ENCODE measurements at regions not wholly inside any gene's neighbourhood (a gene's known extent, or its start where the extent isn't known, plus 50 kb on each side); places are given as distances from the start of the nearest gene placed in this dataset.

- H3K27ac ChIP-seq: no peak overlapping the region
- no peaks in the 10 kb centered on the region for H3K9me3 ChIP-seq (ENCODE audit: control insufficient read depth, low read length)
- no peaks in the 10 kb centered on the region for H3K4me1 ChIP-seq
- H3K4me2 ChIP-seq (ENCODE audit: low read length): no peak overlapping the region
- no peaks in the 10 kb centered on the region for H3K79me2 ChIP-seq
- H3K27me3 ChIP-seq (ENCODE audit: control insufficient read depth, insufficient read depth, low read length): no peaks in the 10 kb centered on the region
- TF ChIP-seq CTCF (IDR thresholded peaks at IDR 0.05): no peak
- H2AFZ ChIP-seq: no peak overlapping the region
- no peaks in the 10 kb centered on the region for H3K36me3 ChIP-seq (ENCODE audit: control insufficient read depth, insufficient read depth, low read length)
- H3K9ac ChIP-seq: no peak overlapping the region
- H3K4me3 ChIP-seq (ENCODE audit: low read depth, low read length): no peak overlapping the region
Measured at GRCh38 chr6:12523726-12524125, 192.8 kb upstream of the PHACTR1 start.

GRCh38 chr6:12525276-12525675, 191.3 kb upstream of the PHACTR1 start:
- no peak for TF ChIP-seq CTCF (IDR thresholded peaks at IDR 0.05)
- H3K79me2 ChIP-seq: no peaks in the 10 kb centered on the region
- no peaks in the 10 kb centered on the region for H3K4me1 ChIP-seq
- no peak overlapping the region for H3K4me2 ChIP-seq (ENCODE audit: low read length)
- no peaks in the 10 kb centered on the region for H3K36me3 ChIP-seq (ENCODE audit: control insufficient read depth, insufficient read depth, low read length)
- H3K27me3 ChIP-seq (ENCODE audit: control insufficient read depth, insufficient read depth, low read length): no peaks in the 10 kb centered on the region
- no peak overlapping the region for H2AFZ ChIP-seq
- no peak overlapping the region for H3K27ac ChIP-seq
- H3K4me3 ChIP-seq (ENCODE audit: low read depth, low read length): no peak overlapping the region
- H3K9ac ChIP-seq: no peak overlapping the region
- no peaks in the 10 kb centered on the region for H3K9me3 ChIP-seq (ENCODE audit: control insufficient read depth, low read length)

GRCh38 chr6:12527339-12527738, 189.2 kb upstream of the PHACTR1 start:
- no peak for TF ChIP-seq CTCF (IDR thresholded peaks at IDR 0.05)
- Histone ChIP-seq H2AFZ (no peak overlapping the region), H3K4me3 (ENCODE audit: low read depth, low read length) (no peak overlapping the region), H3K27me3 (ENCODE audit: control insufficient read depth, insufficient read depth, low read length) (no peaks in the 10 kb centered on the region), H3K79me2 (no peaks in the 10 kb centered on the region), H3K9me3 (ENCODE audit: control insufficient read depth, low read length) (no peaks in the 10 kb centered on the region), H3K9ac (no peak overlapping the region), H3K4me2 (ENCODE audit: low read length) (no peak overlapping the region), H3K4me1 (no peaks in the 10 kb centered on the region), H3K36me3 (ENCODE audit: control insufficient read depth, insufficient read depth, low read length) (no peaks in the 10 kb centered on the region), H3K27ac (no peak overlapping the region)

GRCh38 chr6:12528136-12528535, 188.4 kb upstream of the PHACTR1 start:
- Histone ChIP-seq H3K9ac (no peak overlapping the region), H3K36me3 (ENCODE audit: control insufficient read depth, insufficient read depth, low read length) (no peaks in the 10 kb centered on the region), H3K9me3 (ENCODE audit: control insufficient read depth, low read length) (no peaks in the 10 kb centered on the region), H3K4me3 (ENCODE audit: low read depth, low read length) (no peak overlapping the region), H3K79me2 (no peaks in the 10 kb centered on the region), H3K4me2 (ENCODE audit: low read length) (no peak overlapping the region), H3K27me3 (ENCODE audit: control insufficient read depth, insufficient read depth, low read length) (no peaks in the 10 kb centered on the region), H3K27ac (no peak overlapping the region), H2AFZ (no peak overlapping the region), H3K4me1 (no peaks in the 10 kb centered on the region)
- no peak for TF ChIP-seq CTCF (IDR thresholded peaks at IDR 0.05)

- H3K9me3 ChIP-seq (ENCODE audit: control insufficient read depth, low read length): no peaks in the 10 kb centered on the region
- no peaks in the 10 kb centered on the region for H3K79me2 ChIP-seq
- no peaks in the 10 kb centered on the region for H3K27me3 ChIP-seq (ENCODE audit: control insufficient read depth, insufficient read depth, low read length)
- H2AFZ ChIP-seq: no peak overlapping the region
- H3K4me2 ChIP-seq (ENCODE audit: low read length): no peak overlapping the region
- no peaks in the 10 kb centered on the region for H3K36me3 ChIP-seq (ENCODE audit: control insufficient read depth, insufficient read depth, low read length)
- TF ChIP-seq CTCF (IDR thresholded peaks at IDR 0.05): no peak
- H3K9ac ChIP-seq: no peak overlapping the region
- no peak overlapping the region for H3K27ac ChIP-seq
- no peak overlapping the region for H3K4me3 ChIP-seq (ENCODE audit: low read depth, low read length)
- no peaks in the 10 kb centered on the region for H3K4me1 ChIP-seq
Measured at GRCh38 chr6:12528581-12529363, 187.8 kb upstream of the PHACTR1 start.
